ENCODE measurements at regions not wholly inside any gene's neighbourhood (a gene's known extent, or its start where the extent isn't known, plus 50 kb on each side); places are given as distances from the start of the nearest gene placed in this dataset.

GRCh38 chr13:44191103-44191502 is 182.5 kb upstream of the SERP2 start:
- Histone ChIP-seq H3K4ac (replicated peaks; ENCODE audit: insufficient read length, low read depth, low read length) (no peak overlapping the region), H2BK5ac (ENCODE audit: low read depth, low read length) (no peak overlapping the region), H4K8ac (ENCODE audit: extremely low read depth, insufficient read depth, low read length) (no peak overlapping the region), H3K27ac (ENCODE audit: low read depth, low read length) (no peak overlapping the region), H3K4me2 (ENCODE audit: insufficient read depth in 1 of 2, low read depth in 2 of 2, low read length in 2 of 2) (no peak overlapping the region), H2BK15ac (ENCODE audit: low read length) (no peak overlapping the region), H3K18ac (ENCODE audit: extremely low read depth, low read length) (no peak overlapping the region), H3K4me3 (ENCODE audit: extremely low read depth in 1 of 4, insufficient read depth in 2 of 4, low read depth in 3 of 4, low read length in 4 of 4) (no peak overlapping the region), H3K36me3 (ENCODE audit: control insufficient read depth in 2 of 4, insufficient read depth in 4 of 4, low read length in 3 of 4) (no peaks in the 10 kb centered on the region), H3K23me2 (ENCODE audit: low read depth, low read length) (no peaks in the 10 kb centered on the region), H4K5ac (ENCODE audit: insufficient read length, low read depth, low read length) (no peak overlapping the region), H3K27me3 (replicated peaks in 1 of 4; ENCODE audit: control insufficient read depth in 3 of 4, extremely low read depth in 1 of 4, insufficient read depth in 3 of 4, low read length in 3 of 4) (no peaks in the 10 kb centered on the region), H3K9me3 (ENCODE audit: insufficient read depth in 2 of 2, low read depth in 1 of 2, low read length in 1 of 2) (no peaks in the 10 kb centered on the region), H3K9ac (replicated peaks in 1 of 4; ENCODE audit: extremely low read depth in 1 of 4, low read depth in 3 of 4, low read length in 3 of 4) (no peak overlapping the region), H3K4me1 (replicated peaks in 1 of 4; ENCODE audit: control insufficient read depth in 3 of 4, insufficient read depth in 4 of 4, low read length in 3 of 4) (no peaks in the 10 kb centered on the region), H4K20me1 (replicated peaks in 1 of 2; ENCODE audit: control insufficient read depth in 1 of 2, insufficient read depth in 2 of 2, low read length in 2 of 2) (no peaks in the 10 kb centered on the region), H2BK120ac (replicated peaks; ENCODE audit: low read depth, low read length) (no peak overlapping the region), H4K91ac (replicated peaks; ENCODE audit: insufficient read length, low read length) (no peak overlapping the region), H3K79me2 (ENCODE audit: control insufficient read depth in 1 of 2, insufficient read depth in 2 of 2, low read length in 2 of 2) (no peaks in the 10 kb centered on the region), H3K79me1 (ENCODE audit: low read depth, low read length) (no peaks in the 10 kb centered on the region), H3K14ac (ENCODE audit: insufficient read length) (no peak overlapping the region), H2AK5ac (ENCODE audit: low read depth, low read length) (no peak overlapping the region), H2BK20ac (ENCODE audit: low read length) (no peak overlapping the region), H3K56ac (replicated peaks; ENCODE audit: insufficient read length, low read depth, low read length) (no peak overlapping the region), H2BK12ac (ENCODE audit: low read depth, low read length) (no peak overlapping the region), H2AFZ (ENCODE audit: low read length) (no peak overlapping the region), H3K23ac (ENCODE audit: insufficient read length) (no peak overlapping the region)
- no peak for DNase-seq (ENCODE audit: low read depth in 1 of 2, low spot score in 2 of 2)
- POLR2A ChIA-PET (ENCODE audit: partially characterized antibody): interaction anchor here (1.0 to 2.0 kb wide), 4 partner anchors 15 to 246 kb away, joined by 3 to 12 read pairs (median 4); no protein-coding TSS in a partner anchor
- CTCF ChIA-PET (ENCODE audit: partially characterized antibody): interaction anchor here (0.7 to 2.8 kb wide), 27 partner anchors 9 to 283 kb away, joined by 3 to 15 read pairs (median 4); no protein-coding TSS in a partner anchor
- no peak for FAIRE-seq
- TF ChIP-seq CREB1 (IDR thresholded peaks at IDR 0.05): no peak
- no peak for TF ChIP-seq KDM4A (IDR thresholded peaks at IDR 0.05; ENCODE audit: low read depth, low read length, severe bottlenecking)
- TF ChIP-seq HDAC6 (IDR thresholded peaks at IDR 0.05; ENCODE audit: low read depth, low read length): no peak
- TF ChIP-seq TEAD4 (IDR thresholded peaks at IDR 0.05; ENCODE audit: low read depth, low read length): no peak
- no peak for TF ChIP-seq TBP (IDR thresholded peaks at IDR 0.05; ENCODE audit: low read depth, low read length)
- no peak for TF ChIP-seq KDM5A (IDR thresholded peaks at IDR 0.05; ENCODE audit: low read length)
- no peak for TF ChIP-seq USF2 (IDR thresholded peaks at IDR 0.05; ENCODE audit: low read length)
- no peak for TF ChIP-seq PHF8 (conservative IDR thresholded peaks at IDR 0.05; ENCODE audit: low read depth, low read length)
- TF ChIP-seq JUN (IDR thresholded peaks at IDR 0.05; ENCODE audit: low read depth, low read length): no peak
- TF ChIP-seq CEBPB (IDR thresholded peaks at IDR 0.05; ENCODE audit: low read depth, low read length): no peak
- no peak for TF ChIP-seq YY1 (IDR thresholded peaks at IDR 0.05; ENCODE audit: low read depth, low read length)
- TF ChIP-seq CHD2 (IDR thresholded peaks at IDR 0.05; ENCODE audit: low read length): no peak
- no peak for TF ChIP-seq TAF1 (IDR thresholded peaks at IDR 0.05; ENCODE audit: low read depth, low read length)
- TF ChIP-seq E2F6 (IDR thresholded peaks at IDR 0.05): no peak
